Lung microvascular endothelial cell (primary cell): ENCODE measurements at regions not wholly inside any gene's neighbourhood (a gene's known extent, or its start where the extent isn't known, plus 50 kb on each side); places are given as distances from the start of the nearest gene placed in this dataset.

Source experiments
- DNase-seq, 2 donors: peaks; one replicate each; pipeline versions ENCODE4 v3.0.0 to v3.0.0-alpha.2; 2010; ENCODE audit warnings: low read depth in 2 of 2

- peak in 1 of 2 donors; percentile 50 for DNase-seq
Observed at GRCh38 chr18:42392416-42392815, 437.4 kb downstream of the PIK3C3 start.

- no peak for DNase-seq
Observed at GRCh38 chr18:42392926-42393325, 437.9 kb downstream of the PIK3C3 start.

GRCh38 chr18:42394238-42394637, 439.2 kb downstream of the PIK3C3 start:
- DNase-seq: no peak

- no peak for DNase-seq
Observed at GRCh38 chr18:42401131-42401673, 446.2 kb downstream of the PIK3C3 start.

GRCh38 chr18:42404151-42404550, 449.1 kb downstream of the PIK3C3 start:
- DNase-seq: no peak

- DNase-seq: no peak
Observed at GRCh38 chr18:42409005-42409404, 454.0 kb downstream of the PIK3C3 start.

GRCh38 chr18:42412281-42412680, 457.2 kb downstream of the PIK3C3 start:
- peak in 1 of 2 donors; percentile 20 for DNase-seq

GRCh38 chr18:42412896-42413295, 457.9 kb downstream of the PIK3C3 start:
- peak in 1 of 2 donors; percentile 6 for DNase-seq

GRCh38 chr18:42413870-42414269, 458.8 kb downstream of the PIK3C3 start:
- DNase-seq: no peak

GRCh38 chr18:42414756-42415454, 459.9 kb downstream of the PIK3C3 start:
- no peak for DNase-seq

- no peak for DNase-seq
Observed at GRCh38 chr18:42417189-42417588, 462.2 kb downstream of the PIK3C3 start.

- DNase-seq: no peak
Observed at GRCh38 chr18:42418121-42418520, 463.1 kb downstream of the PIK3C3 start.

GRCh38 chr18:42425025-42425424, 470.0 kb downstream of the PIK3C3 start:
- no peak for DNase-seq

GRCh38 chr18:42426496-42427015, 471.5 kb downstream of the PIK3C3 start:
- no peak for DNase-seq

GRCh38 chr18:42429196-42429595, 474.2 kb downstream of the PIK3C3 start:
- no peak for DNase-seq

GRCh38 chr18:42436222-42436765, 481.3 kb downstream of the PIK3C3 start:
- no peak for DNase-seq

- no peak for DNase-seq
Observed at GRCh38 chr18:42437001-42437400, 482.0 kb downstream of the PIK3C3 start.

GRCh38 chr18:42437646-42438045, 482.6 kb downstream of the PIK3C3 start:
- peak in 1 of 2 donors; percentile 37 for DNase-seq

GRCh38 chr18:42442656-42443055, 487.6 kb downstream of the PIK3C3 start:
- DNase-seq: no peak

- no peak for DNase-seq
Observed at GRCh38 chr18:42444349-42444748, 489.3 kb downstream of the PIK3C3 start.

- no peak for DNase-seq
Observed at GRCh38 chr18:42445359-42445758, 490.3 kb downstream of the PIK3C3 start.

- peak; percentile 1 to 68 for DNase-seq
Observed at GRCh38 chr18:42446195-42446594, 491.2 kb downstream of the PIK3C3 start.

- DNase-seq: no peak
Observed at GRCh38 chr18:42447688-42448087, 492.7 kb downstream of the PIK3C3 start.
